ENCODE measurements at regions not wholly inside any gene's neighbourhood (a gene's known extent, or its start where the extent isn't known, plus 50 kb on each side); places are given as distances from the start of the nearest gene placed in this dataset.

DNA sequence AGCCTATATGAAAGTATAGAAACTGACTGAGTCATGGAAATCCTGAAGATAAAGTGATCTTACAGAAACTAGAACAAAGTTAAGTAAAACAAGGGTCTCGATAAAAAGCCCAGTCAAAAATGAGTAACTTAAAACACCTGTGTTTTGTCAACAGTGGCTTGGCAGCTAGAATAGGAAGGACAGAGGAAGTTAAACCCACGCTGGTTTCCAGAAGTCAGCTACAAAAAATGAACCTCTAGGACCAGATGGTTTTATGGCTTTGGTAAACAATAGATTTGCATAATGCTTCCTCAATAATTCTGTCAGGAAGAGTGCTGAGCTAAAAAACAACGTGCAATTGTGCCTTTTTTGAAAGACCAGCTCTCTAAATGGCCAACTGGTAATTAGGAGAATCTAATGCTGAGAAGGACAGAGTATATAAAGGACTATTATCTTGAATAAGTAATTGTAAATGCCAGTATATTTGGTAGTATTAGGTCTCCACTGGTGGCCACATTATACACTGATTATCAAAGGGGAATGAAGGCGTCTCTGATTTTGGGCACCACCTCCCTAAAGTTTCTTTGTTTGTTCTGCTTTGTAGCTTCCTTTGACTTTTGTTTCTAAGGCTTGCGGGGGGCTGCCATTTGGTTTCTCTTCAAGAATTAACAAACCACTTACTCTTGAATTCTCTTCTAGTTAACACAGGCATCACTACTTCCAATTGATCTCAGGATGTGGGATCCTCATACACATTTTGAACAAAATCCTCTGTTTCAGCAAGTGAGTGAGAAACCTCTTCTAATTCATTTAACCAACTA is 72.2 kb upstream of the PPP3CA start:
- TF ChIP-seq, protein P1, sequence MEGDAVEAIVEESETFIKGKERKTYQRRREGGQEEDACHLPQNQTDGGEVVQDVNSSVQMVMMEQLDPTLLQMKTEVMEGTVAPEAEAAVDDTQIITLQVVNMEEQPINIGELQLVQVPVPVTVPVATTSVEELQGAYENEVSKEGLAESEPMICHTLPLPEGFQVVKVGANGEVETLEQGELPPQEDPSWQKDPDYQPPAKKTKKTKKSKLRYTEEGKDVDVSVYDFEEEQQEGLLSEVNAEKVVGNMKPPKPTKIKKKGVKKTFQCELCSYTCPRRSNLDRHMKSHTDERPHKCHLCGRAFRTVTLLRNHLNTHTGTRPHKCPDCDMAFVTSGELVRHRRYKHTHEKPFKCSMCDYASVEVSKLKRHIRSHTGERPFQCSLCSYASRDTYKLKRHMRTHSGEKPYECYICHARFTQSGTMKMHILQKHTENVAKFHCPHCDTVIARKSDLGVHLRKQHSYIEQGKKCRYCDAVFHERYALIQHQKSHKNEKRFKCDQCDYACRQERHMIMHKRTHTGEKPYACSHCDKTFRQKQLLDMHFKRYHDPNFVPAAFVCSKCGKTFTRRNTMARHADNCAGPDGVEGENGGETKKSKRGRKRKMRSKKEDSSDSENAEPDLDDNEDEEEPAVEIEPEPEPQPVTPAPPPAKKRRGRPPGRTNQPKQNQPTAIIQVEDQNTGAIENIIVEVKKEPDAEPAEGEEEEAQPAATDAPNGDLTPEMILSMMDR (IDR thresholded peaks at IDR 0.05): no peak
- peaks cover 17% of the 10 kb centered on the region for H3K4me1 ChIP-seq (ENCODE audit: low read depth)
- no peak overlapping the region for H3K4me3 ChIP-seq
- no peaks in the 10 kb centered on the region for H3K36me3 ChIP-seq (ENCODE audit: low read depth)
- peak in 1 of 3 donors; percentile 53 for DNase-seq
- intact Hi-C loops (cut with DNase I, micrococcal nuclease): no loop called here
- H3K9me3 ChIP-seq: no peaks in the 10 kb centered on the region
- peak; percentile 96 for ATAC-seq

GRCh38 chr4:101418466-101418865 is 71.1 kb upstream of the PPP3CA start:
- Histone ChIP-seq H3K9me3 (no peaks in the 10 kb centered on the region), H3K4me3 (no peak overlapping the region), H3K4me1 (ENCODE audit: low read depth) (peaks cover 17% of the 10 kb centered on the region), H3K36me3 (ENCODE audit: low read depth) (no peaks in the 10 kb centered on the region)
- no peak for ATAC-seq
- DNase-seq: no peak
- intact Hi-C loops (cut with DNase I, micrococcal nuclease): no loop called here
- TF ChIP-seq, protein P1 (IDR thresholded peaks at IDR 0.05): no peak

GRCh38 chr4:101418055-101418454 is 70.7 kb upstream of the PPP3CA start:
- no peak overlapping the region for H3K4me3 ChIP-seq
- intact Hi-C loops (cut with DNase I, micrococcal nuclease): no loop called here
- H3K4me1 ChIP-seq (ENCODE audit: low read depth): peaks cover 17% of the 10 kb centered on the region
- DNase-seq: peak in 1 of 3 donors; percentile 56
- H3K9me3 ChIP-seq: no peaks in the 10 kb centered on the region
- no peaks in the 10 kb centered on the region for H3K36me3 ChIP-seq (ENCODE audit: low read depth)
- peak; percentile 35 for ATAC-seq
- TF ChIP-seq, protein P1 (IDR thresholded peaks at IDR 0.05): no peak

- Histone ChIP-seq H3K9me3 (no peaks in the 10 kb centered on the region), H3K4me3 (no peak overlapping the region), H3K36me3 (ENCODE audit: low read depth) (no peaks in the 10 kb centered on the region), H3K4me1 (ENCODE audit: low read depth) (peaks cover 17% of the 10 kb centered on the region)
- TF ChIP-seq, protein P1 (IDR thresholded peaks at IDR 0.05): no peak
- intact Hi-C loops (cut with DNase I, micrococcal nuclease): no loop called here
- no peak for ATAC-seq
- DNase-seq: peak in 1 of 3 donors; percentile 35
Measured at GRCh38 chr4:101417046-101417445, 69.7 kb upstream of the PPP3CA start.

GRCh38 chr4:101415962-101416361 is 68.6 kb upstream of the PPP3CA start:
- TF ChIP-seq, protein P1 (IDR thresholded peaks at IDR 0.05): no peak
- DNase-seq (peak in 1 of 3 donors; percentile 48), ATAC-seq (no peak)
- Histone ChIP-seq H3K36me3 (ENCODE audit: low read depth) (no peaks in the 10 kb centered on the region), H3K4me1 (ENCODE audit: low read depth) (peaks cover 17% of the 10 kb centered on the region), H3K4me3 (no peak overlapping the region), H3K9me3 (no peaks in the 10 kb centered on the region)
- intact Hi-C loops (cut with DNase I, micrococcal nuclease): no loop called here

Measured in mucosa of descending colon (tissue), 3 donors.